ENCODE measurements at regions not wholly inside any gene's neighbourhood (a gene's known extent, or its start where the extent isn't known, plus 50 kb on each side); places are given as distances from the start of the nearest gene placed in this dataset.
"Not testable (repeated sequence)": the region's sequence is repeated elsewhere in the genome, so short reads cannot be mapped to it uniquely, and the experiment has no call there.

- H3K36me3 ChIP-seq (ENCODE audit: control insufficient read depth, insufficient read depth, low read length): no peaks in the 10 kb centered on the region
- no peaks in the 10 kb centered on the region for H3K4me1 ChIP-seq (ENCODE audit: control insufficient read depth, insufficient read depth, low read length, poor library complexity, severe bottlenecking)
- DNase-seq: no peak
- no peak overlapping the region for H3K27ac ChIP-seq (ENCODE audit: insufficient read depth, low read length, poor library complexity, severe bottlenecking)
- no peaks in the 10 kb centered on the region for H3K27me3 ChIP-seq (replicated peaks; ENCODE audit: control insufficient read depth, insufficient read depth, low read length, poor library complexity, severe bottlenecking)
- no peak overlapping the region for H3K4me3 ChIP-seq (ENCODE audit: insufficient read depth, low read depth, low read length, poor library complexity, severe bottlenecking)
- no peaks in the 10 kb centered on the region for H3K9me3 ChIP-seq (ENCODE audit: control insufficient read depth, low read length)
Observed at GRCh38 chr14:58738189-58738836, 100.6 kb downstream of the DACT1 start.

GRCh38 chr14:58738876-58739275, 101.1 kb downstream of the DACT1 start:
- Histone ChIP-seq H3K27me3 (replicated peaks; ENCODE audit: control insufficient read depth, insufficient read depth, low read length, poor library complexity, severe bottlenecking) (no peaks in the 10 kb centered on the region), H3K9me3 (ENCODE audit: control insufficient read depth, low read length) (no peaks in the 10 kb centered on the region), H3K4me3 (ENCODE audit: insufficient read depth, low read depth, low read length, poor library complexity, severe bottlenecking) (no peak overlapping the region), H3K4me1 (ENCODE audit: control insufficient read depth, insufficient read depth, low read length, poor library complexity, severe bottlenecking) (no peaks in the 10 kb centered on the region), H3K36me3 (ENCODE audit: control insufficient read depth, insufficient read depth, low read length) (no peaks in the 10 kb centered on the region), H3K27ac (ENCODE audit: insufficient read depth, low read length, poor library complexity, severe bottlenecking) (no peak overlapping the region)
- DNase-seq: no peak

GRCh38 chr14:58739674-58740073, 101.9 kb downstream of the DACT1 start:
- DNase-seq: no peak
- no peaks in the 10 kb centered on the region for H3K9me3 ChIP-seq (ENCODE audit: control insufficient read depth, low read length)
- H3K27me3 ChIP-seq (replicated peaks; ENCODE audit: control insufficient read depth, insufficient read depth, low read length, poor library complexity, severe bottlenecking): no peaks in the 10 kb centered on the region
- no peaks in the 10 kb centered on the region for H3K36me3 ChIP-seq (ENCODE audit: control insufficient read depth, insufficient read depth, low read length)
- no peak overlapping the region for H3K4me3 ChIP-seq (ENCODE audit: insufficient read depth, low read depth, low read length, poor library complexity, severe bottlenecking)
- no peaks in the 10 kb centered on the region for H3K4me1 ChIP-seq (ENCODE audit: control insufficient read depth, insufficient read depth, low read length, poor library complexity, severe bottlenecking)
- H3K27ac ChIP-seq (ENCODE audit: insufficient read depth, low read length, poor library complexity, severe bottlenecking): no peak overlapping the region

GRCh38 chr14:58740379-58740935, 102.7 kb downstream of the DACT1 start:
- H3K9me3 ChIP-seq (ENCODE audit: control insufficient read depth, low read length): no peaks in the 10 kb centered on the region
- no peak for DNase-seq
- no peaks in the 10 kb centered on the region for H3K27me3 ChIP-seq (replicated peaks; ENCODE audit: control insufficient read depth, insufficient read depth, low read length, poor library complexity, severe bottlenecking)
- no peak overlapping the region for H3K27ac ChIP-seq (ENCODE audit: insufficient read depth, low read length, poor library complexity, severe bottlenecking)
- no peaks in the 10 kb centered on the region for H3K36me3 ChIP-seq (ENCODE audit: control insufficient read depth, insufficient read depth, low read length)
- H3K4me3 ChIP-seq (ENCODE audit: insufficient read depth, low read depth, low read length, poor library complexity, severe bottlenecking): no peak overlapping the region
- no peaks in the 10 kb centered on the region for H3K4me1 ChIP-seq (ENCODE audit: control insufficient read depth, insufficient read depth, low read length, poor library complexity, severe bottlenecking)

GRCh38 chr14:58744801-58745394, 107.1 kb downstream of the DACT1 start:
- Histone ChIP-seq H3K27ac (ENCODE audit: insufficient read depth, low read length, poor library complexity, severe bottlenecking) (no peak overlapping the region), H3K9me3 (ENCODE audit: control insufficient read depth, low read length) (no peaks in the 10 kb centered on the region), H3K36me3 (ENCODE audit: control insufficient read depth, insufficient read depth, low read length) (no peaks in the 10 kb centered on the region), H3K27me3 (replicated peaks; ENCODE audit: control insufficient read depth, insufficient read depth, low read length, poor library complexity, severe bottlenecking) (no peaks in the 10 kb centered on the region), H3K4me1 (ENCODE audit: control insufficient read depth, insufficient read depth, low read length, poor library complexity, severe bottlenecking) (no peaks in the 10 kb centered on the region), H3K4me3 (ENCODE audit: insufficient read depth, low read depth, low read length, poor library complexity, severe bottlenecking) (no peak overlapping the region)
- no peak for DNase-seq

DNA sequence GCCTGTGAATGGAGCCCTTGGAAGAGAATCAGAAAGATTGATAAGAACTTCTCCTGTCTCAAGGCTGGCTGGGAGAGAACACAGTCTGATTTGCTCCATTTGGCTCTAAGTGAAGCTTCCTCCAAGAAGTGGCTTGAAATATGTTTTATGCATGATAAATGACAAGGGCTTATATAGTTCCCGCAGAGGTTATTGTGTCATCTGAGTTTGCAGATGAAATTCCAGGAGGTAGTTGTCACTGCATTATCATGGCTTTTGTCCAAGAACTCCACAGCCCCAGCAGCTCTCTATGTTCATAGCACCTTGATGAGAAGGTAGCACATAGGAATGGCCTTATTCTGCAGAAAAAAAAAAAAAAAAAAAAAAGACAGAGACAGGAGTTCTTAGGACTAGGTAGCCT, 108.5 kb downstream of the DACT1 start:
- Histone ChIP-seq H3K27ac (ENCODE audit: insufficient read depth, low read length, poor library complexity, severe bottlenecking) (no peak overlapping the region), H3K9me3 (ENCODE audit: control insufficient read depth, low read length) (no peaks in the 10 kb centered on the region), H3K4me3 (ENCODE audit: insufficient read depth, low read depth, low read length, poor library complexity, severe bottlenecking) (no peak overlapping the region), H3K36me3 (ENCODE audit: control insufficient read depth, insufficient read depth, low read length) (no peaks in the 10 kb centered on the region), H3K27me3 (replicated peaks; ENCODE audit: control insufficient read depth, insufficient read depth, low read length, poor library complexity, severe bottlenecking) (no peaks in the 10 kb centered on the region), H3K4me1 (ENCODE audit: control insufficient read depth, insufficient read depth, low read length, poor library complexity, severe bottlenecking) (no peaks in the 10 kb centered on the region)
- DNase-seq: no peak

- DNase-seq: no peak
- no peaks in the 10 kb centered on the region for H3K36me3 ChIP-seq (ENCODE audit: control insufficient read depth, insufficient read depth, low read length)
- H3K9me3 ChIP-seq (ENCODE audit: control insufficient read depth, low read length): no peaks in the 10 kb centered on the region
- no peaks in the 10 kb centered on the region for H3K27me3 ChIP-seq (replicated peaks; ENCODE audit: control insufficient read depth, insufficient read depth, low read length, poor library complexity, severe bottlenecking)
- no peaks in the 10 kb centered on the region for H3K4me1 ChIP-seq (ENCODE audit: control insufficient read depth, insufficient read depth, low read length, poor library complexity, severe bottlenecking)
- H3K27ac ChIP-seq (ENCODE audit: insufficient read depth, low read length, poor library complexity, severe bottlenecking): no peak overlapping the region
- no peak overlapping the region for H3K4me3 ChIP-seq (ENCODE audit: insufficient read depth, low read depth, low read length, poor library complexity, severe bottlenecking)
Observed at GRCh38 chr14:58746701-58747100, 108.9 kb downstream of the DACT1 start.

- no peaks in the 10 kb centered on the region for H3K4me1 ChIP-seq (ENCODE audit: control insufficient read depth, insufficient read depth, low read length, poor library complexity, severe bottlenecking)
- no peaks in the 10 kb centered on the region for H3K9me3 ChIP-seq (ENCODE audit: control insufficient read depth, low read length)
- H3K27ac ChIP-seq (ENCODE audit: insufficient read depth, low read length, poor library complexity, severe bottlenecking): no peak overlapping the region
- no peaks in the 10 kb centered on the region for H3K36me3 ChIP-seq (ENCODE audit: control insufficient read depth, insufficient read depth, low read length)
- H3K4me3 ChIP-seq (ENCODE audit: insufficient read depth, low read depth, low read length, poor library complexity, severe bottlenecking): no peak overlapping the region
- DNase-seq: no peak
- H3K27me3 ChIP-seq (replicated peaks; ENCODE audit: control insufficient read depth, insufficient read depth, low read length, poor library complexity, severe bottlenecking): no peaks in the 10 kb centered on the region
Observed at GRCh38 chr14:58747181-58747580, 109.4 kb downstream of the DACT1 start.

- not testable (repeated sequence) for DNase-seq; H3K4me1 ChIP-seq (ENCODE audit: control insufficient read depth, insufficient read depth, low read length, poor library complexity, severe bottlenecking); H3K27ac ChIP-seq (ENCODE audit: insufficient read depth, low read length, poor library complexity, severe bottlenecking); H3K36me3 ChIP-seq (ENCODE audit: control insufficient read depth, insufficient read depth, low read length); H3K9me3 ChIP-seq (ENCODE audit: control insufficient read depth, low read length); H3K27me3 ChIP-seq (replicated peaks; ENCODE audit: control insufficient read depth, insufficient read depth, low read length, poor library complexity, severe bottlenecking); H3K4me3 ChIP-seq (ENCODE audit: insufficient read depth, low read depth, low read length, poor library complexity, severe bottlenecking)
Observed at GRCh38 chr14:58748251-58748650, 110.5 kb downstream of the DACT1 start.

DNA sequence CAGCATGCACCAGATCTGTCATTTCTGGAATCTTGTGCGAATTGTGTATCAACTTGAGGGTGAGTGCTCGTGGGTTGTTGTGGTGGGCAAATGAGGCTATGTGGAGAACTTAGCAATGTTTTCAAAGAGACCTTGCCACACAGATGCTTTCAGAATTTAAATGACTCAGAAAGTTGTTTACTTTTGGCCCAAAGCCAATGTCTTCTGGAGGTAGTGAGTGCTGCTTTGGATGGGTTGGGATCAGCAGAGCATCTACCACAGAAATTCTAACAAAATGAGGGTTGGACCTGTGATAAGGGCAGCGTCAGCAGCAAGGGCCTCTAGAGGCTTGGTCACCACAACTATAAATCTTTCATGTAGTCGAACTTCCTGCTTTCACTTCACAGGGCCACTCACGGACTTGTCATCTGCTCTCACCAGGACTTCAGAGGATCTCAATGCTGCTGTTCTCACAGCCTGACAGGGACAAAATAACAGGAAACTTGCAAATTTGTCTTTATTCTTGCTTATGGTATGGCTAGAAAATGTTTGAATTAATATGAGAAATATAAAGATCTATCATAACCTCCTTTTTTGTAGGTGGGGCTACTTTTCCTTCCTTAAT, 111.4 kb downstream of the DACT1 start:
- H3K36me3 ChIP-seq (ENCODE audit: control insufficient read depth, insufficient read depth, low read length): no peaks in the 10 kb centered on the region
- no peak overlapping the region for H3K4me3 ChIP-seq (ENCODE audit: insufficient read depth, low read depth, low read length, poor library complexity, severe bottlenecking)
- H3K27ac ChIP-seq (ENCODE audit: insufficient read depth, low read length, poor library complexity, severe bottlenecking): no peak overlapping the region
- H3K4me1 ChIP-seq (ENCODE audit: control insufficient read depth, insufficient read depth, low read length, poor library complexity, severe bottlenecking): no peaks in the 10 kb centered on the region
- no peaks in the 10 kb centered on the region for H3K9me3 ChIP-seq (ENCODE audit: control insufficient read depth, low read length)
- DNase-seq: no peak
- H3K27me3 ChIP-seq (replicated peaks; ENCODE audit: control insufficient read depth, insufficient read depth, low read length, poor library complexity, severe bottlenecking): no peaks in the 10 kb centered on the region
